NCI-H82 treated with DMSO at 0.1 percent for 48 hours (cell line): ENCODE measurements at regions not wholly inside any gene's neighbourhood (a gene's known extent, or its start where the extent isn't known, plus 50 kb on each side); places are given as distances from the start of the nearest gene placed in this dataset.
"Not testable (repeated sequence)": the region's sequence is repeated elsewhere in the genome, so short reads cannot be mapped to it uniquely, and the experiment has no call there.

ENCODE experiments used
- DNase-seq: peaks from one replicate; lab custom pipeline; 2025; ENCODE audit not compliant: unreplicated experiment; lab: John Stamatoyannopoulos, UW

DNA sequence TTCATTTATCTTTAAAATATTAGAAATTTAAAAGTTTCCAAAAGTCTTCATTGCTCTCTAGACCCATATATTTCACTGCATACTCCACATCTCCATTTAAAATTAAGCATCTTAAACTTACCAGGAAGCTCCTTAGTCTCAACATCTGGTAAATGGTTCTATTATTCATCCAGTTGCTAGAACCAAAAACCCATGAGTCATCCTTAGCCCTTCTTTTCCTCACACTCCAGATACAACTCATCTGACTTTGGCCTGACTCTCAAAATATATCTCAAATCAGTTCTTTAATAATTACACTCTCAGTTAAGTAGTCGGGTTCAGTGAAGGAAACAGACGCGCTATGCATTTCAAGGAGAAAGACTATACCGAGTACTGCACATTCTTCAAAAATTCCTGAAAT lies 110.2 kb upstream of the COX7C start:
- no peak for DNase-seq

DNA sequence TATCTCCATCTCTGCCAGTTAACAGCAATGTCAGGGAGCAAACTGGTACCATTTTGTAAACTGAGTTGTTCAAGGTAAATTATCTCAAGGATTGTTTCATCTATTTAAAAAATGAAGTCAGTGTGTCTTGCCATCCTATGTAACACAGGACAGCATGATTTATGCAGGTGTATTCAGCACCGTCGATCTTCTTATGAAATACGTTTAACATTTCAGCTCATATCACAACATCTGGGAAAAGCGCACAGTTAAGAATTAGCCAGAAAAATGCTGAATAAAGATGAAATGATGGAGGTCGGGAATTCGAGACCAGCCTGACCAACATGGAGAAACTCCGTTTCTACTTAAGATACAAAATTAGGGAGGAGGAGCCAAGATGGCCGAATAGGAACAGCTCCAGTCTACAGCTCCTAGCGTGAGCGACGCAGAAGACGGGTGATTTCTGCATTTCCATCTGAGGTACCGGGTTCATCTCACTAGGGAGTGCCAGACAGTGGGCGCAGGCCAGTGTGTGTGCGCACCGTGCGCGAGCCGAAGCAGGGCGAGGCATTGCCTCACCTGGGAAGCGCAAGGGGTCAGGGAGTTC lies 107.3 kb upstream of the COX7C start:
- not testable (repeated sequence) for DNase-seq

DNA sequence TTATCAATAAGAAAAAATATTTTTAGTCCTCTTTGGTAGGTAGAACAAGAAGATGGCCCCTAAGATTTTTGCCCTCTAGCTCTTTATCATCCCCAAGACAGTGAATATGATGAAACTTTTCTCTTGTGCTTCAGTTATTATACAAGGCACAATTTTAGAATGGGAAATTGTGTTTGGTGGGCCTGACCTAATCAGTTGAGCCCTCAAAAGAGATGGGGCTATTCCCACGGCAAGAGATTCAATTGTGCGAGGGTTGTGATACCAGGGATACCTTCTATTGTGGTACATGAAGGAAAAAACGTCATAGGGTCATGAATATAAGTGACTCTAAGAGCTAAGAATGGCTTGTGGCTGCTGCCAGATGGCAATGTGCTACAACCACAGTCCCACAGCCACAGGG lies 94.0 kb upstream of the COX7C start:
- no peak for DNase-seq

DNA sequence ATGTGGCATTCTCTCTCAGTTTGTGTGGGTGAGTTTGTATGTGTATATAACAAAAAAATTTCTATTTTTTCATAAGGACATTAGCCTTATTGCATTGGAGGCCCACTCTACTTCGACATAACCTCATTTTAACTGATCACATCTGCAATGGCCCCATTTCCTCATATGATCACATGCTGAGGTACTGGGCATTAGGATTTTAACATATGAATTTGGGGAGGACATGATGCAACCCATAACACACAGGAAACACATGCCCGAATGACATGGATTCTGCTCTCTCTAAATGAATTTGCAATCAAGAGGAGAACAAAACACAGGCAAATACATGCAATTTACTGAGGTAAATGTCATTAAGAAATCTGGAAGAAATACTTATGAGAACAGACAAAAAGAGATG lies 92.1 kb upstream of the COX7C start:
- DNase-seq: no peak

DNA sequence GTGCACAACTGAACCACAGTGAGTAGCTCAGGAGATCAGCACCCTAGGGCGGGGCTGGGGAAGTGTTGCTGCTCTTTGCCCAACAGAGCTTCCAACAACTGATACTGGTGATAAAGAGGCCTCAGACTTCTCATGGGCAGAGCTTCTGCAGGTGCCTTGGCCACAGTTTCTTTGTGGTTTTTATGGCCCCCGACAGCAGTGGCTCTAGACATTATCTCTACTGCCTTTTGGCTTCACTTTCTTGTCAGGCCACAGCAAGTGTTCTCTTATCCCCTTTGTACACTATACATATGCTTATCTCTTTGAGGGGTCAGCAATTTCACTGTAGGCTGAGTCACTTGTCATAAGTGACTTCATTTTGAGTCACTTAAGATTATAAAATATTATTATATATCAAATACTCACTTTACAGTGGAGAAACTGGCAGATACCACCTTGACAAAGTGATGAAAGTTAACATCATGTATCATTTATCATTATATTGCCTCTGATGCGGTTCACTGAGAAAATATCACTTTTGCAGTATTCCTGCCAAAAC lies 90.9 kb upstream of the COX7C start:
- DNase-seq: no peak

DNA sequence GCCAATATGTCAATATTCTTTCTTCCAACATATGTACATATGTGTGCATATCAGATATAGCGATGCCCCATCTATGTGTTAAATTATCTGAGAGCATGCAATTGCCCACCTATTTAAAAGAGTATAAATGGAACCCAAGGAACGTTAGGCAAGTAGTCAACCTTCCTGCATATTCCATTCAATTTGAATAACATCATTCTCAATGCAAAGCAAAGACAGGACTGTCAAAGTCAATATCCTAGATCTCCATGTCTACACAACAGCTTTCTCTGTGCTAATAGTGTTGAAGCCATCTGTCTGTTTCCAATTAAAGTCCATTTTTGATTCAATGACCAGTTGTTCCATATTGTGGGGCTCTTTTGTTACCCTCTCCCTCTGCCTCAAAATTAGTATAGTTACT lies 85.3 kb upstream of the COX7C start:
- DNase-seq: peak; percentile 9

DNA sequence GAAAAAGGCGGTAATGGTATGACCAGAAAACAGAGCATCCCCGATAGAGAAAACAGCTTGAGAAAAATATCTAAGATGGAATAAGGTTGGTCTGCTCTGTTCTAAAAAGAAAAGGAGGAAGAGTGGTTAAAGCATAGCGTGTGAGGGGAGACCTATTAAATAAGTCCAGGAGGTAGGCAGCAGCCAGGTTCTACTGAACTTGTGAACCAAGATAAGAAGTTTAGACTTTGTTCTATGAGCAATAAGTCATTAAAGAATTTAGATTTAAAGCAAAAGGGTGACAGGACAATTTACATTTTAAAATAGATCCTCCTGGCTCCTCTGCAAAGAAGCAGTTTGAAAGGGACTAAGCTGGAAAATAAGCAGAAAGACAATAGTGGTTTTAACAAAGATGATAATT lies 81.3 kb upstream of the COX7C start:
- no peak for DNase-seq

DNA sequence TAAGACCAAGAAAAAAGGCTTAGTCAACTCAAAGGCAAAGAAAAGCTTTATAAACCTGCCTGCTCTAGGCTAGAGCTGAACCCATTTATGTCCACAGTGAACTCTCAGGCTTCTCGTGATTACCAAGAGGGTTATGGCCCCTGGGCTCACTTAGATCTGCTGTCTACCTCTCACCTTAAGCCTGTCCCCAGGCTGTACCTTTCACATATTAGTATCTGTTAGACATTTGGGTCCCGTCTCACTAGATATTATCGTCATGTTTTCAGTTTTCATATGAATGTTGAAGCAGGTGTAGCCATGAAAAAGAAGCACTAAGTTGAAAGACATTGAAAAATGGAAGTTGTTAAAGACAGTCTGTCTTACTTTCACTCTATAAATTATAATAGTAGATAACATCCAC lies 75.2 kb upstream of the COX7C start:
- no peak for DNase-seq

DNA sequence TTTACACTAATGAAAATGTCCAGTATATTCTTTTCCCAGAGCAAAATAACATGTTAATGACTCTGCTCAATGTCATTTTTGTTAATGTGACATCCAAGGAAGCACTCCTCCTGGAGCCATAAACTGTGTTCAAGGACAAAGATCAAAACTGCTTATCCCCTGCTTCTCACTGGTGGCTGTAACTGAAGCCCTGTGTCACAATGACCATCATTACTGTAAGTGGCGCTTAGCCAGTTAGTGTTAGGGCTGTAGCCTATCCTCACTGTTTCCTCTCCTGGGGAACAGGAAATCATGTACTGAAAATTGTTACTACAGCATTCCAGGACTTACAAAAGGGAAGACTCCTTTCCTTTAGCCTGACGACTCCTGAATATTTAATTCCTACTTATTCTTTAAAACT lies 71.7 kb upstream of the COX7C start:
- no peak for DNase-seq

DNA sequence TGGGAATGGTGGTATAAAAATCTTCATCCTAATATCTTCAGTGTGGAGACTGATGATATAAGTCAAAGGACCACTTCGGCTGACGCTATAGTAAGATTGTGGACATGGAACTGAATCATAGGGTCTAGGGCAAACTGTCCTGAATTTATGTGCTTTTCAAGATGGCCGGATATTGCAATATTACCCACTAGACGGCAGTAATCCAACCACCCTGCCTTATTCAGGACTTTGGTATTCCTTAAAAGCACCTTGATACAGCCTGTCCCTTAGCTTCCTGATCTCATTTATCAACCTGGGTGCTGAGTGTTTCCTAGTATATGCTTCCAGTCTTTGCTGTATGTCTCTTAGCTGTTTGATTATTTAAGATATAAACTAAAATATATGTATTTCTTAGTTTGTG lies 71.2 kb upstream of the COX7C start:
- no peak for DNase-seq

DNA sequence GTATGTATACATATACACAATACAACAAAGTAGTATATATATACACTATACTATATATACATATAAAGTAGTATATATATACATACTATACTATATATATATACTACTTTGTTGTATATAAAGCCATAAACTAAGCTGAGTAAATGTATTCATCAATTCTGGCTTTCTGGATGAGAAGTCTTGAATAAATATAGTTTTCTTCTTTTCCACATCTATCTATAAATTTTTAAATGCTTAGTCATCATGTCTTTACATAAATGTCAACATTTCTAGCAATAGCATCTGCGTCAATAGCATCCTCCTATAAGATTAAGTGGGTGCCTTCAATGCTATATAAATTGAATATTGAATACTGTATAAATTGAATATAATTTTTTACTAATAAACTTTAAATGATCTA lies 63.1 kb upstream of the COX7C start:
- DNase-seq: no peak

DNA sequence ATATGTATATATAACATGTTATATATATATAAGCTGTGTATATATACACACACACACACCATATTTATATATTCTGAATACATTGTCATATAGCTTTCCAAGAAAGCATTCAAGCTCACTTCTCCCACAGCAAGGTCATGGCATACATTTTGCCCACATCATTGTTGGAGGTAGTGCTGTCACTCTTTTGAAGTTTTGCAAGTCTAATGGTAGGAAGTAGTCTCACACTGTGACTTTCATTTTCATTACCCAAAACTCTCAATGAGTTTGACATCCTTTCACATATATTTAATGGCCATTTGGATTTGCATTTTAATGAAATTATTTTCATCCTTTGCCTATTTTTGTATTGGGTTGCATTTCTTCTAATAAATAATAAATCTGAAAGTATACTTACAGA lies 59.8 kb upstream of the COX7C start:
- DNase-seq: no peak

DNA sequence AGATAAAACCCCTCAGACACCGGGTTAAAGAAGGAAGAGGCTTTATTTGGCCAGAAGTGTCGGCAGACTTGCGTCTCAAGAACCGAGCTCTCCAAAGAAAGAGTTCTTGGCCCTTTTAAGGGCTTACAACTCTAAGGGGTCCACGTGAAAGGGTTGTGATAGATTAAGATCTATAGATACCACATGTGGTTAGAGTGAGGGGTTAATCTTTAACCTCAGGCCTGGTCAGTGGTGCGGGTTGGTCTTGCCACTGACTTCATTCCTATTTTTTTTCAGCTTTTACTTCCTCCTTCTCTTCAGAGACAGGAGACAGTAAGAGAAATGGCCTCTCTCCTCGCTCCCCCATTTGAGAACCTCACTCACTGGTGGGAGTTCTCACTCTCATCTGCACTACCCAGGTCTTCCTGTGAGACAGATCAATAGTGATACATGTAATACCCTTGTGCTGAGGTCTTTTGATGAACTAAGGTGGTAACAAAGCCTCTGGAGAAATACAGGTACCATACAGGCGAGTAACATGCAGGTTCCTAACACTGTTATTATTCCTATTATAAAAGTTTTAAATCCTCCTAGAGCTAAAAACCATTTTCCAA lies 52.4 kb upstream of the COX7C start:
- DNase-seq: no peak

DNA sequence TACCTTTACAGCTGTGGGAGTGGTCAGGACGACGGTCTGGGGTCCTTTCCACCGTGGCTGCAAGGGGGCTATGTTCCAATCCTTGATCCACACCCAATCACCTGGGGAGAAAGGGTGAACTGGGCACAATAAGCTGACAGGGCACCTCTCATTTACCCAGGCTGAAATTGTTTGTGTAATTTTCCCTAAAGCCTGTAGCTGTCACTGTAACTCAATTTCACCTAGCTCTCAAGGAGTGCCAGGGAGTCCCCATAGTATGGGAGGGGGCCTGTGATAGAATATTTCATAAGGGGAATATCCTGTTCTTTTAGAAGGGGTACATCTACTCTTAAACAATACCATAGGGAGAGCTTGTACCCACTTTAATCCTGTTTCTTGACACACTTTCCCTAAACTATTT lies 51.7 kb upstream of the COX7C start:
- not testable (repeated sequence) for DNase-seq
